Glutamatergic neuron (in vitro differentiated cells): ENCODE measurements at regions not wholly inside any gene's neighbourhood (a gene's known extent, or its start where the extent isn't known, plus 50 kb on each side); places are given as distances from the start of the nearest gene placed in this dataset.
"Not testable (repeated sequence)": the region's sequence is repeated elsewhere in the genome, so short reads cannot be mapped to it uniquely, and the experiment has no call there.

Experiments used
- DNase-seq: peaks from one replicate; pipeline ENCODE4 v3.0.0; 2022
- H3K27ac Mint-ChIP-seq: one replicate; pipeline ENCODE4 v1.8.0; 2020; ENCODE audit warnings: mild to moderate bottlenecking, mixed read lengths, inconsistent platforms; ENCODE audit not compliant: unreplicated experiment
- H3K27me3 Mint-ChIP-seq: one replicate; pipeline ENCODE4 v1.8.0; 2020; ENCODE audit warnings: mild to moderate bottlenecking, moderate library complexity, mixed read lengths, inconsistent platforms; ENCODE audit not compliant: unreplicated experiment
- H3K36me3 Mint-ChIP-seq: one replicate; pipeline ENCODE4 v1.8.0; 2020; ENCODE audit warnings: mild to moderate bottlenecking, mixed read lengths, inconsistent platforms; ENCODE audit not compliant: unreplicated experiment
- H3K4me1 Mint-ChIP-seq: one replicate; pipeline ENCODE4 v1.8.0; 2020; ENCODE audit warnings: mild to moderate bottlenecking, low read depth, mixed read lengths, inconsistent platforms; ENCODE audit not compliant: unreplicated experiment
- H3K4me3 Mint-ChIP-seq: one replicate; pipeline ENCODE4 v1.8.0; 2020; ENCODE audit warnings: mild to moderate bottlenecking, mixed read lengths, inconsistent platforms; ENCODE audit not compliant: unreplicated experiment
- H3K9me3 Mint-ChIP-seq: one replicate; pipeline ENCODE4 v1.8.0; 2020; ENCODE audit warnings: mild to moderate bottlenecking, moderate library complexity, mixed read lengths, inconsistent platforms; ENCODE audit not compliant: unreplicated experiment
- TF ChIP-seq, protein P1 (sequence below): fragments of 200-600 bp; sonication (generic); IDR thresholded peaks from one replicate; pipeline ENCODE4 v1.5.0; 2021; ENCODE audit not compliant: partially characterized antibody, unreplicated experiment

DNA sequence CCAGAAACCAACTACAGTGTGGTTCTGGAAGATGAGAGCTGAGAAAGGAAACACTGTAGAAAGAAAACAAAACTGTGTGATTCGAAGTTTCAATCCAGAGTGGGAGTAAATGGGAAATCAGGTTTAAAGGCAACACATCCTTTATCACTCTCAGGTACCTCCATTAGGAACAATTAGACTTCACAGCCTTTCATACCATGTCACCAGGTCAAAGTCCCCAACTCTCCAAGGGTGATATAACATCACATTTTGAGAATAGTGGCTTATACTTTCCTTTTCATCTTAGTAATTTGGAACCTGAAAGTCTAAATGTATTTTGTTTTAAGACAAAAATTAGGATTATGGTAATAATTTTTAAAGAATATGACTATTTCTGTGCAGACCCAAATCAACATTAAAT lies 194.9 kb upstream of the WWC1 start:
- Mint-ChIP-seq H3K36me3 (peaks cover 18% of the 10 kb centered on the region), H3K4me3 (no peak overlapping the region), H3K9me3 (peaks cover 6% of the 10 kb centered on the region), H3K27me3 (peaks cover 4% of the 10 kb centered on the region), H3K4me1 (peaks cover 19% of the 10 kb centered on the region), H3K27ac (no peak overlapping the region)
- TF ChIP-seq, protein P1, sequence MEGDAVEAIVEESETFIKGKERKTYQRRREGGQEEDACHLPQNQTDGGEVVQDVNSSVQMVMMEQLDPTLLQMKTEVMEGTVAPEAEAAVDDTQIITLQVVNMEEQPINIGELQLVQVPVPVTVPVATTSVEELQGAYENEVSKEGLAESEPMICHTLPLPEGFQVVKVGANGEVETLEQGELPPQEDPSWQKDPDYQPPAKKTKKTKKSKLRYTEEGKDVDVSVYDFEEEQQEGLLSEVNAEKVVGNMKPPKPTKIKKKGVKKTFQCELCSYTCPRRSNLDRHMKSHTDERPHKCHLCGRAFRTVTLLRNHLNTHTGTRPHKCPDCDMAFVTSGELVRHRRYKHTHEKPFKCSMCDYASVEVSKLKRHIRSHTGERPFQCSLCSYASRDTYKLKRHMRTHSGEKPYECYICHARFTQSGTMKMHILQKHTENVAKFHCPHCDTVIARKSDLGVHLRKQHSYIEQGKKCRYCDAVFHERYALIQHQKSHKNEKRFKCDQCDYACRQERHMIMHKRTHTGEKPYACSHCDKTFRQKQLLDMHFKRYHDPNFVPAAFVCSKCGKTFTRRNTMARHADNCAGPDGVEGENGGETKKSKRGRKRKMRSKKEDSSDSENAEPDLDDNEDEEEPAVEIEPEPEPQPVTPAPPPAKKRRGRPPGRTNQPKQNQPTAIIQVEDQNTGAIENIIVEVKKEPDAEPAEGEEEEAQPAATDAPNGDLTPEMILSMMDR: no peak
- DNase-seq: no peak

- Mint-ChIP-seq H3K27ac (no peak overlapping the region), H3K4me3 (no peak overlapping the region), H3K27me3 (peaks cover 4% of the 10 kb centered on the region), H3K36me3 (peaks cover 18% of the 10 kb centered on the region), H3K4me1 (peaks cover 18% of the 10 kb centered on the region), H3K9me3 (peaks cover 6% of the 10 kb centered on the region)
- no peak for DNase-seq
- TF ChIP-seq, protein P1: no peak
Measured at GRCh38 chr5:168097876-168098653, 193.4 kb upstream of the WWC1 start.

DNA sequence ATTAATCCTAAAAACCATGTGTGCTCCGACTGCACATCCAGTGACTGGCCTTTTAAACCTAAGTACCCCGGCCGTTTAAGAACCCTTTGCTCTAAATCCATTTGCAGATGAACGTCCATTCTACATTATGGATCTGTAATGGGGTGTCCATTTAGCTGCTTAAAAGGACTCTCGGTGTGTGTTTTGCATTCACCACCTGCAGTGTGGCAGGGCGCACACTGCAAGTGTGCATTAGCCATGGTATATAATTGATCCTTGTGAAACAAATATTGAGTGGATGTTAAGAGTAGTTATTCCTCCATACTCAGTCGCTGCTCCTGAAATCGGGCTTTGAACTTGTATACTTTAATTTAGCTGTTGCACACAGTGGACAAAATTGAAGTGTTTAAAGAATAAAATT lies 190.1 kb upstream of the WWC1 start:
- Mint-ChIP-seq H3K36me3 (peaks cover 5% of the 10 kb centered on the region), H3K4me3 (no peak overlapping the region), H3K4me1 (peaks cover 36% of the 10 kb centered on the region), H3K27ac (peak overlapping the region; percentile 59), H3K9me3 (peaks cover 5% of the 10 kb centered on the region), H3K27me3 (peaks cover 2% of the 10 kb centered on the region)
- TF ChIP-seq, protein P1: no peak
- DNase-seq: no peak

DNA sequence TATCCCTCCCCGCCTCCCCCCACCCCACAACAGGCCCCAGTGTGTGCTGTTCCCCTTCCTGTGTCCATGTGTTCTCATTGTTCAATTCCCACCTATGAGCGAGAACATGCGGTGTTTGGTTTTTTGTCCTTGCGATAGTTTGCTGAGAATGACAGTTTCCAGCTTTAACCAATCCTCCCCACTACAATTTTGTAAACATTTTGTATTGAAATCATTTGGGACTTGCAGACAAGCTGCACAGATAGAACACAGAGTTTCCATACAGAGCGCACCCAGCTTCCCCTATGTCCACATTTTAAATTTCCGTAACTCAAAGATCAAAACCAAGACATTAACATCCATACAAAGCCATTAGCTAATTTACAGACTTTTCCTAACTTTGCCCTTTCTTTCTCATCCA lies 188.4 kb upstream of the WWC1 start:
- H3K27me3 Mint-ChIP-seq, H3K4me3 Mint-ChIP-seq, H3K9me3 Mint-ChIP-seq, H3K27ac Mint-ChIP-seq, H3K36me3 Mint-ChIP-seq, DNase-seq: not testable (repeated sequence)
- H3K4me1 Mint-ChIP-seq: peaks cover 35% of the 10 kb centered on the region

- TF ChIP-seq, protein P1: no peak
- H3K4me1 Mint-ChIP-seq: peaks cover 39% of the 10 kb centered on the region
- H3K27me3 Mint-ChIP-seq: peaks cover 2% of the 10 kb centered on the region
- H3K4me3 Mint-ChIP-seq: no peak overlapping the region
- no peak overlapping the region for H3K27ac Mint-ChIP-seq
- DNase-seq: no peak
- H3K9me3 Mint-ChIP-seq: peaks cover 10% of the 10 kb centered on the region
- peaks cover 5% of the 10 kb centered on the region for H3K36me3 Mint-ChIP-seq
Measured at GRCh38 chr5:168104350-168104749, 187.1 kb upstream of the WWC1 start.
